AG09309 (cell line): ENCODE measurements at regions not wholly inside any gene's neighbourhood (a gene's known extent, or its start where the extent isn't known, plus 50 kb on each side); places are given as distances from the start of the nearest gene placed in this dataset.

Experiments used
- DNase-seq: peaks from one replicate; pipeline ENCODE4 v3.0.0-alpha.2; 2010; ENCODE audit warnings: low read depth
- H3K4me3 ChIP-seq: 2 replicates; pipeline ENCODE4 v1.5.1; 2011; ENCODE audit warnings: mild to moderate bottlenecking, low read depth, low read length, moderate library complexity; ENCODE audit not compliant: control insufficient read depth
- TF ChIP-seq, protein P1 (sequence below): IDR thresholded peaks from 2 replicates; pipeline ENCODE4 v1.5.1; 2011; ENCODE audit warnings: mild to moderate bottlenecking, low read depth, low read length, inconsistent platforms; ENCODE audit not compliant: insufficient read depth, control insufficient read depth; ENCODE audit errors: missing control alignments

GRCh38 chr6:30396833-30397479 is 52.0 kb downstream of the RPP21 start:
- no peak for DNase-seq
- no peak overlapping the region for H3K4me3 ChIP-seq
- TF ChIP-seq, protein P1, sequence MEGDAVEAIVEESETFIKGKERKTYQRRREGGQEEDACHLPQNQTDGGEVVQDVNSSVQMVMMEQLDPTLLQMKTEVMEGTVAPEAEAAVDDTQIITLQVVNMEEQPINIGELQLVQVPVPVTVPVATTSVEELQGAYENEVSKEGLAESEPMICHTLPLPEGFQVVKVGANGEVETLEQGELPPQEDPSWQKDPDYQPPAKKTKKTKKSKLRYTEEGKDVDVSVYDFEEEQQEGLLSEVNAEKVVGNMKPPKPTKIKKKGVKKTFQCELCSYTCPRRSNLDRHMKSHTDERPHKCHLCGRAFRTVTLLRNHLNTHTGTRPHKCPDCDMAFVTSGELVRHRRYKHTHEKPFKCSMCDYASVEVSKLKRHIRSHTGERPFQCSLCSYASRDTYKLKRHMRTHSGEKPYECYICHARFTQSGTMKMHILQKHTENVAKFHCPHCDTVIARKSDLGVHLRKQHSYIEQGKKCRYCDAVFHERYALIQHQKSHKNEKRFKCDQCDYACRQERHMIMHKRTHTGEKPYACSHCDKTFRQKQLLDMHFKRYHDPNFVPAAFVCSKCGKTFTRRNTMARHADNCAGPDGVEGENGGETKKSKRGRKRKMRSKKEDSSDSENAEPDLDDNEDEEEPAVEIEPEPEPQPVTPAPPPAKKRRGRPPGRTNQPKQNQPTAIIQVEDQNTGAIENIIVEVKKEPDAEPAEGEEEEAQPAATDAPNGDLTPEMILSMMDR = peak; percentile 92

- TF ChIP-seq, protein P1 = no peak
- no peak overlapping the region for H3K4me3 ChIP-seq
- DNase-seq = no peak
Observed at GRCh38 chr6:30397697-30398096, 52.7 kb downstream of the RPP21 start.

DNA sequence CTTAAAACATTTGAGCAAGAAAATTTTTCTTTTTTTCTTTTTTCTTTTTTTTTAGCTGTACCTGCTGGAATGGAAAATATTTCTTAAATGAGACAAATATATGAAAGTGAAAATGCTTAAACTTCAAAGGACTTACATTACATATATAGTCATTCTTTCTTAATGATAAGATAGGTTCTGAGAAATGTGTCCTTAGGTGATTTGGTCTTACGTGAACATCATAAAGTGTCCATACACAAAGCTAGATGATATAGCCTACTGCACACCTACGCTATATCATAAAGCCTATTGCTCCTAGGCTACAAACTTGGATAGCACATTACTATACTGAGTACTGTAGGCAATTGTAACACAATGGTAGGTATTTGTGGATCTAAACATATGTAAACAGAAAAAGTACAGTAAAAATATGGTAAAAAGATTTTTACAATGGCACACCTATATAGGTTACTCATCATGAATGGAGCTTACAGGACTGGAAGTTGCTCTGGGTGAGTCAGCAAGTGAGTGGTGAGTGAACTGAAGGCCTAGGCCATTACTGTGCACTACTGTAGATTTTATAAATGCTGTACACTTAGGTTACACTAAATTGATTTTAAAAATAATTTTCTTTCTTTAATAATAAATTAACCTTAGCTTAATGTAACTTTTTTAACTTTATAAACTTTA is 54.6 kb downstream of the RPP21 start:
- DNase-seq = no peak
- TF ChIP-seq, protein P1 = no peak
- H3K4me3 ChIP-seq = no peak overlapping the region

DNA sequence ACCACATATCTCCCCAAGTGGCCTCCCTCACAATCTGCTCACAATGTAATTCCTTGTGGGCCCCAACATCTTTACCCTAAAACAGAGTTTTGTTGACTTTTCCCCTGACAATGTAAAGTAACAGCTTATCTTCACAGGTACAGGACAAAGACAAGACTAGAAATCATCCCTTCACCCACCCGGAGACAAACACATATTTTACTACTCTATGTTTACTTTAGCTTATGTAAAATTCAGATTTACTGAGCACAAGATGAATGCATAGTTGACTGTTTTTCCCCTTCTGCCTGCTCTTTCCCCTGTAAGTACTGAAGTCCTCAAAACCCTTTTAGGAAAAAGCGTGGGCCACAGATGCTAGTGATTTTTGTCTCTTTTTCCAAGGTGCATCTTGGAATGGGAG is 61.0 kb downstream of the RPP21 start:
- DNase-seq = no peak
- no peak overlapping the region for H3K4me3 ChIP-seq
- TF ChIP-seq, protein P1 = no peak

GRCh38 chr6:30409184-30409583 is 64.2 kb downstream of the RPP21 start:
- no peak overlapping the region for H3K4me3 ChIP-seq
- TF ChIP-seq, protein P1 = no peak
- no peak for DNase-seq

DNA sequence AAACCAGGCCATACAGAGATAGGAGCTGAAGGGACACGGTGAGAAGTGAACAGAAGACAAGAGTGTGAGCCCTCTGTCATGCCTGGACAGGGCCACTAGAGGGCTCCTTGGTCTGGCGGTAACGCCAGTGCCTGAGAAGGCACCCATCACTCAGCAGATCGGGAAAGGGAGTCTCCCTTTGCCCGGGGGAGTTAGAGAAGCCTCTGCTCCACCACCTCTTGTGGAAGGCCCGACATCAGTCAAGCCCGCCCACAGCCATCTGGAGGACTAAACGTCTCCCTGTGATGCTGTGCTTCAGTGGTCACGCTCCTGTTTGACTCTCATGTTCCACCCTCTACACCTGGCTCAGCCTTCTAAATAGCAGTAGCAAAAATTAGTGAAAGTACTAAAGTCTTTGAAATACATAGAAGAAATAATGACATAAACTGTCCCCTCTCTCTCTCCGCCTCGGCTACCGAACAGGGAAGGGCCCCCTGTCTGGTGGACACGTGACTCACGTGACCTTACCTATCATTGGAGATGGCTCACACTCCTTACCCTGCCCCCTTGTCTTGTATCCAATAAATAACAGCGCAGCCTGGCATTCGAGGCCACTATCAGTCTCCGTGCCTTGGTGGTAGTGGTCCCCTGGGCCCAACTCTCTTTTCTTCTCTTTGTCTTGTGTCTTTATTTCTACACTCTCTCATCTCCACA is 66.7 kb downstream of the RPP21 start:
- TF ChIP-seq, protein P1 = peak; percentile 87
- no peak overlapping the region for H3K4me3 ChIP-seq
- DNase-seq = peak; percentile 11
